ENCODE measurements at regions not wholly inside any gene's neighbourhood (a gene's known extent, or its start where the extent isn't known, plus 50 kb on each side); places are given as distances from the start of the nearest gene placed in this dataset.

DNA sequence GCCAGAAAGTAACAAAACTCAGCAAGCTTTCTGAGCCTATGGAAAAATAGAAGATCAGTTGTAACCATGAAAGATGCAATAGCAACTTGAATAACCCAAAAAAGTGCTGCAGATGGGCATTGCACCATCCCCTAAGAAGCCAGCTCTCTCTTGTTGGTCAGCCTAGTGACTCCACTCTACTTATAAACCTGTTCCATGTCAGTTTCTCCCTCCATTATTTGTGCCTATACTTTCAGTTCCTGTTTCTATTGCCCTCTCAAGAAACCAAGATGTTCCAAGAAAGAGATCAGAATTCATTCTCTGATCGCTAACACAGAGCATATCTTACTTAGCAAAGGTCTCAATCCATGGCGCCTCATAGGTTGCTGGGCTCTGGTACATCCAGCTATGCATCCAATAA is 170.3 kb upstream of the MAP2 start:
- no peak for TF ChIP-seq TCF7L2 (IDR thresholded peaks at IDR 0.05; ENCODE audit: low read depth, low read length)
- no peak for TF ChIP-seq CTCF (IDR thresholded peaks at IDR 0.05)
- no peak for TF ChIP-seq POLR2AphosphoS5 (IDR thresholded peaks at IDR 0.05; ENCODE audit: low read depth, low read length)
- TF ChIP-seq, protein P1, sequence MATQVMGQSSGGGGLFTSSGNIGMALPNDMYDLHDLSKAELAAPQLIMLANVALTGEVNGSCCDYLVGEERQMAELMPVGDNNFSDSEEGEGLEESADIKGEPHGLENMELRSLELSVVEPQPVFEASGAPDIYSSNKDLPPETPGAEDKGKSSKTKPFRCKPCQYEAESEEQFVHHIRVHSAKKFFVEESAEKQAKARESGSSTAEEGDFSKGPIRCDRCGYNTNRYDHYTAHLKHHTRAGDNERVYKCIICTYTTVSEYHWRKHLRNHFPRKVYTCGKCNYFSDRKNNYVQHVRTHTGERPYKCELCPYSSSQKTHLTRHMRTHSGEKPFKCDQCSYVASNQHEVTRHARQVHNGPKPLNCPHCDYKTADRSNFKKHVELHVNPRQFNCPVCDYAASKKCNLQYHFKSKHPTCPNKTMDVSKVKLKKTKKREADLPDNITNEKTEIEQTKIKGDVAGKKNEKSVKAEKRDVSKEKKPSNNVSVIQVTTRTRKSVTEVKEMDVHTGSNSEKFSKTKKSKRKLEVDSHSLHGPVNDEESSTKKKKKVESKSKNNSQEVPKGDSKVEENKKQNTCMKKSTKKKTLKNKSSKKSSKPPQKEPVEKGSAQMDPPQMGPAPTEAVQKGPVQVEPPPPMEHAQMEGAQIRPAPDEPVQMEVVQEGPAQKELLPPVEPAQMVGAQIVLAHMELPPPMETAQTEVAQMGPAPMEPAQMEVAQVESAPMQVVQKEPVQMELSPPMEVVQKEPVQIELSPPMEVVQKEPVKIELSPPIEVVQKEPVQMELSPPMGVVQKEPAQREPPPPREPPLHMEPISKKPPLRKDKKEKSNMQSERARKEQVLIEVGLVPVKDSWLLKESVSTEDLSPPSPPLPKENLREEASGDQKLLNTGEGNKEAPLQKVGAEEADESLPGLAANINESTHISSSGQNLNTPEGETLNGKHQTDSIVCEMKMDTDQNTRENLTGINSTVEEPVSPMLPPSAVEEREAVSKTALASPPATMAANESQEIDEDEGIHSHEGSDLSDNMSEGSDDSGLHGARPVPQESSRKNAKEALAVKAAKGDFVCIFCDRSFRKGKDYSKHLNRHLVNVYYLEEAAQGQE (IDR thresholded peaks at IDR 0.05; ENCODE audit: insufficient read depth in 1 of 2, low read depth in 2 of 2, low read length in 1 of 2): no peak
